GM21723 (cell line): ENCODE measurements at regions not wholly inside any gene's neighbourhood (a gene's known extent, or its start where the extent isn't known, plus 50 kb on each side); places are given as distances from the start of the nearest gene placed in this dataset.
"Not testable (repeated sequence)": the region's sequence is repeated elsewhere in the genome, so short reads cannot be mapped to it uniquely, and the experiment has no call there.

Experiments
- ATAC-seq: cut with Tn5 transposase; IDR thresholded peaks from one replicate; pipeline ENCODE4 v1.9.1; 2021; ENCODE audit warnings: mild to moderate bottlenecking, moderate library complexity; ENCODE audit not compliant: unreplicated experiment

GRCh38 chr2:111439237-111439636 is 318.5 kb downstream of the BCL2L11 start:
- not testable (repeated sequence) for ATAC-seq

- ATAC-seq, result not testable (repeated sequence)
Measured at GRCh38 chr2:111441614-111442013, 320.9 kb downstream of the BCL2L11 start.

- not testable (repeated sequence) for ATAC-seq
Measured at GRCh38 chr2:111442767-111443454, 322.2 kb downstream of the BCL2L11 start.

GRCh38 chr2:111444516-111444915 is 323.8 kb downstream of the BCL2L11 start:
- not testable (repeated sequence) for ATAC-seq

GRCh38 chr2:111445191-111445929 is 324.6 kb downstream of the BCL2L11 start:
- ATAC-seq, result not testable (repeated sequence)

GRCh38 chr2:111445941-111446340 is 325.2 kb downstream of the BCL2L11 start:
- not testable (repeated sequence) for ATAC-seq

- not testable (repeated sequence) for ATAC-seq
Measured at GRCh38 chr2:111447482-111447881, 326.8 kb downstream of the BCL2L11 start.

GRCh38 chr2:111448796-111449195 is 328.1 kb downstream of the BCL2L11 start:
- ATAC-seq, result not testable (repeated sequence)

GRCh38 chr2:111450526-111450925 is 329.8 kb downstream of the BCL2L11 start:
- ATAC-seq, result not testable (repeated sequence)

- ATAC-seq, result peak; percentile 31
Measured at GRCh38 chr2:111451692-111452199, 331.0 kb downstream of the BCL2L11 start.

GRCh38 chr2:111452208-111452607 is 331.5 kb downstream of the BCL2L11 start:
- ATAC-seq, result peak; percentile 71

GRCh38 chr2:111453308-111453707 is 332.6 kb downstream of the BCL2L11 start:
- not testable (repeated sequence) for ATAC-seq

- not testable (repeated sequence) for ATAC-seq
Measured at GRCh38 chr2:111453816-111454215, 333.1 kb downstream of the BCL2L11 start.

- peak; percentile 81 for ATAC-seq
Measured at GRCh38 chr2:111454404-111454803, 333.7 kb downstream of the BCL2L11 start.

GRCh38 chr2:111455016-111456015 is 334.6 kb downstream of the BCL2L11 start:
- not testable (repeated sequence) for ATAC-seq

GRCh38 chr2:111457191-111457590 is 336.5 kb downstream of the BCL2L11 start:
- not testable (repeated sequence) for ATAC-seq

- not testable (repeated sequence) for ATAC-seq
Measured at GRCh38 chr2:111460901-111461300, 340.2 kb downstream of the BCL2L11 start.

GRCh38 chr2:111461831-111462230 is 341.1 kb downstream of the BCL2L11 start:
- not testable (repeated sequence) for ATAC-seq

- not testable (repeated sequence) for ATAC-seq
Measured at GRCh38 chr2:111462572-111462971, 341.9 kb downstream of the BCL2L11 start.

- ATAC-seq, result not testable (repeated sequence)
Measured at GRCh38 chr2:111463238-111463848, 342.6 kb downstream of the BCL2L11 start.
